ENCODE measurements at regions not wholly inside any gene's neighbourhood (a gene's known extent, or its start where the extent isn't known, plus 50 kb on each side); places are given as distances from the start of the nearest gene placed in this dataset.

- ChIA-PET CTCF (interaction anchor here (0.5 kb wide), 1 partner anchor 43 kb away, joined by 3 read pairs; no protein-coding TSS in a partner anchor), POLR2A (no interaction called here)
- no peak for DNase-seq (ENCODE audit: low read depth, low spot score)
- H3K9me3 ChIP-seq (ENCODE audit: control insufficient read depth, insufficient read depth, low read length), result no peaks in the 10 kb centered on the region
- no peaks in the 10 kb centered on the region for H3K27me3 ChIP-seq (ENCODE audit: control insufficient read depth, insufficient read depth, low read length)
- no peak overlapping the region for H3K27ac ChIP-seq (ENCODE audit: low read depth, low read length)
- H3K4me3 ChIP-seq (ENCODE audit: low read depth, low read length), result no peak overlapping the region
- TF ChIP-seq CTCF (IDR thresholded peaks at IDR 0.05; ENCODE audit: low read depth, low read length), result no peak
Measured at GRCh38 chr13:89584058-89584620, 1763.3 kb upstream of the MIR17HG start.

GRCh38 chr13:89602655-89603054 is 1744.8 kb upstream of the MIR17HG start:
- no peaks in the 10 kb centered on the region for H3K9me3 ChIP-seq (ENCODE audit: control insufficient read depth, insufficient read depth, low read length)
- no peak for TF ChIP-seq CTCF (IDR thresholded peaks at IDR 0.05; ENCODE audit: low read depth, low read length)
- H3K4me3 ChIP-seq (ENCODE audit: low read depth, low read length), result no peak overlapping the region
- CTCF ChIA-PET, result no interaction called here
- POLR2A ChIA-PET, result no interaction called here
- H3K27ac ChIP-seq (ENCODE audit: low read depth, low read length), result no peak overlapping the region
- DNase-seq (ENCODE audit: low read depth, low spot score), result no peak
- no peaks in the 10 kb centered on the region for H3K27me3 ChIP-seq (ENCODE audit: control insufficient read depth, insufficient read depth, low read length)

- Histone ChIP-seq H3K4me3 (ENCODE audit: low read depth, low read length) (no peak overlapping the region), H3K27ac (ENCODE audit: low read depth, low read length) (no peak overlapping the region), H3K27me3 (ENCODE audit: control insufficient read depth, insufficient read depth, low read length) (no peaks in the 10 kb centered on the region), H3K9me3 (ENCODE audit: control insufficient read depth, insufficient read depth, low read length) (no peaks in the 10 kb centered on the region)
- CTCF ChIA-PET, result no interaction called here
- POLR2A ChIA-PET, result no interaction called here
- no peak for DNase-seq (ENCODE audit: low read depth, low spot score)
- no peak for TF ChIP-seq CTCF (IDR thresholded peaks at IDR 0.05; ENCODE audit: low read depth, low read length)
Measured at GRCh38 chr13:89603187-89603586, 1744.3 kb upstream of the MIR17HG start.

- TF ChIP-seq CTCF (IDR thresholded peaks at IDR 0.05; ENCODE audit: low read depth, low read length), result no peak
- no peaks in the 10 kb centered on the region for H3K27me3 ChIP-seq (ENCODE audit: control insufficient read depth, insufficient read depth, low read length)
- ChIA-PET POLR2A (no interaction called here), CTCF (no interaction called here)
- H3K27ac ChIP-seq (ENCODE audit: low read depth, low read length), result no peak overlapping the region
- no peaks in the 10 kb centered on the region for H3K9me3 ChIP-seq (ENCODE audit: control insufficient read depth, insufficient read depth, low read length)
- no peak overlapping the region for H3K4me3 ChIP-seq (ENCODE audit: low read depth, low read length)
- no peak for DNase-seq (ENCODE audit: low read depth, low spot score)
Measured at GRCh38 chr13:89609318-89609717, 1738.2 kb upstream of the MIR17HG start.

- DNase-seq (ENCODE audit: low read depth, low spot score), result no peak
- POLR2A ChIA-PET, result no interaction called here
- H3K27ac ChIP-seq (ENCODE audit: low read depth, low read length), result no peak overlapping the region
- no peaks in the 10 kb centered on the region for H3K27me3 ChIP-seq (ENCODE audit: control insufficient read depth, insufficient read depth, low read length)
- H3K9me3 ChIP-seq (ENCODE audit: control insufficient read depth, insufficient read depth, low read length), result no peaks in the 10 kb centered on the region
- CTCF ChIA-PET, result no interaction called here
- TF ChIP-seq CTCF (IDR thresholded peaks at IDR 0.05; ENCODE audit: low read depth, low read length), result no peak
- H3K4me3 ChIP-seq (ENCODE audit: low read depth, low read length), result no peak overlapping the region
Measured at GRCh38 chr13:89610331-89610730, 1737.2 kb upstream of the MIR17HG start.

Data from AG04450 (cell line).